ENCODE measurements at regions not wholly inside any gene's neighbourhood (a gene's known extent, or its start where the extent isn't known, plus 50 kb on each side); places are given as distances from the start of the nearest gene placed in this dataset.

DNA sequence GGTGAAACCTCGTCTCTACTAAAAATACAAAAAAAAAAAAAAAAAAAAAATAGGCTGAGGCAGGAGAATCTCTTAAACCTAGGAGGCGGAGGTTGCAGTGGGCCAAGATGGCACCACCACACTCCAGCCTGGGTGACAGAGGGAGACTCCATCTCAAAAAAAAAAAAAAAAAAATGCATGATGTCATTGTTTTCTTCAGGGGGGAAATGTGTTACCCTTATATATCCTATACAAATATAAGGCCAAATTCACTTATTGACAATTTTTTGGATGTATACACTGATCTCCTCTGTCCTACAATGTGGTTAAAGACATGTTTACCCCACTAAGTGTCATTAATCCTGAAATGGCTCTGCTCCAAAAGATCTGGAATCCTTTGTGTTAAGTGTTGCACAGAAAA lies 73.1 kb downstream of the TPBG start:
- no peaks in the 10 kb centered on the region for H3K9me3 ChIP-seq (ENCODE audit: insufficient read depth, low read depth, low read length)
- H3K27ac ChIP-seq (ENCODE audit: low read depth, low read length), result no peak overlapping the region
- H3K9me3 Mint-ChIP-seq (ENCODE audit: unreplicated experiment), result no peaks in the 10 kb centered on the region
- no peak overlapping the region for H3K4me3 ChIP-seq (ENCODE audit: insufficient read depth, low read depth, low read length)
- no peaks in the 10 kb centered on the region for H3K4me1 Mint-ChIP-seq (ENCODE audit: low read depth, unreplicated experiment)
- no peak overlapping the region for H3K4me3 Mint-ChIP-seq (ENCODE audit: unreplicated experiment)
- no peak overlapping the region for H2AFZ ChIP-seq (ENCODE audit: low read depth, low read length)
- no peaks in the 10 kb centered on the region for H3K36me3 ChIP-seq (ENCODE audit: insufficient read depth, low read length)
- H3K27me3 Mint-ChIP-seq (ENCODE audit: low read depth, unreplicated experiment), result peaks cover 4% of the 10 kb centered on the region
- H3K36me3 Mint-ChIP-seq (ENCODE audit: low read depth, unreplicated experiment), result no peaks in the 10 kb centered on the region
- H3K4me1 ChIP-seq (ENCODE audit: insufficient read depth, low read length), result no peaks in the 10 kb centered on the region
- DNase-seq (ENCODE audit: low read depth), result no peak
- H3K4me2 ChIP-seq (ENCODE audit: low read length), result no peak overlapping the region
- H3K27me3 ChIP-seq (ENCODE audit: insufficient read depth, low read length), result no peaks in the 10 kb centered on the region
- TF ChIP-seq, protein P1, sequence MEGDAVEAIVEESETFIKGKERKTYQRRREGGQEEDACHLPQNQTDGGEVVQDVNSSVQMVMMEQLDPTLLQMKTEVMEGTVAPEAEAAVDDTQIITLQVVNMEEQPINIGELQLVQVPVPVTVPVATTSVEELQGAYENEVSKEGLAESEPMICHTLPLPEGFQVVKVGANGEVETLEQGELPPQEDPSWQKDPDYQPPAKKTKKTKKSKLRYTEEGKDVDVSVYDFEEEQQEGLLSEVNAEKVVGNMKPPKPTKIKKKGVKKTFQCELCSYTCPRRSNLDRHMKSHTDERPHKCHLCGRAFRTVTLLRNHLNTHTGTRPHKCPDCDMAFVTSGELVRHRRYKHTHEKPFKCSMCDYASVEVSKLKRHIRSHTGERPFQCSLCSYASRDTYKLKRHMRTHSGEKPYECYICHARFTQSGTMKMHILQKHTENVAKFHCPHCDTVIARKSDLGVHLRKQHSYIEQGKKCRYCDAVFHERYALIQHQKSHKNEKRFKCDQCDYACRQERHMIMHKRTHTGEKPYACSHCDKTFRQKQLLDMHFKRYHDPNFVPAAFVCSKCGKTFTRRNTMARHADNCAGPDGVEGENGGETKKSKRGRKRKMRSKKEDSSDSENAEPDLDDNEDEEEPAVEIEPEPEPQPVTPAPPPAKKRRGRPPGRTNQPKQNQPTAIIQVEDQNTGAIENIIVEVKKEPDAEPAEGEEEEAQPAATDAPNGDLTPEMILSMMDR (IDR thresholded peaks at IDR 0.05; ENCODE audit: insufficient read depth, low read depth, low read length), result no peak
- no peak for TF ChIP-seq EZH2 (IDR thresholded peaks at IDR 0.05; ENCODE audit: insufficient read depth, low read length)
- no peak overlapping the region for H3K27ac Mint-ChIP-seq (ENCODE audit: unreplicated experiment)
- no peak overlapping the region for H3K9ac ChIP-seq (ENCODE audit: low read length)
- no peaks in the 10 kb centered on the region for H3K79me2 ChIP-seq (ENCODE audit: insufficient read depth, low read length)
- FAIRE-seq, result no peak
- no peaks in the 10 kb centered on the region for H4K20me1 ChIP-seq (ENCODE audit: insufficient read depth, low read length)

DNA sequence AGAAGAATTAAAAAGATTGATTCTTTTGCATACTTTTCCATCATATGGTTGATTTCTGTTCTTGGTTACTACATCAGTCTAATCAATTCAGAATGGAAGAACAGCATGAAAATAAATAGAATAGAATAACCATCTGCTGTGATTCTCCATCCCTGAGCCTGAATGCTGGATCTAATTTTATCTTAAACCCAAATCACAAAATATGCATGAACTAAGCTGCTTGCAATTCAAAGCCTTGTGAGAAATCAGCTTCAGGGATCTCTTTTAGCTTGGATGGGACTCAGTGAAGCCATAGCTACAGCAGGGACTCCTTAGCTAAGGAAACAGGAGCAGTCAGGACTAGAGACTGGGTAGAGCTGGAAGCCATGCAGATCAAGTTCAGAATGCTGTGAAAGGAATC lies 74.1 kb downstream of the TPBG start:
- H3K9me3 ChIP-seq (ENCODE audit: insufficient read depth, low read depth, low read length), result no peaks in the 10 kb centered on the region
- no peak overlapping the region for H3K9ac ChIP-seq (ENCODE audit: low read length)
- no peaks in the 10 kb centered on the region for H3K79me2 ChIP-seq (ENCODE audit: insufficient read depth, low read length)
- no peaks in the 10 kb centered on the region for H4K20me1 ChIP-seq (ENCODE audit: insufficient read depth, low read length)
- H3K27me3 ChIP-seq (ENCODE audit: insufficient read depth, low read length), result no peaks in the 10 kb centered on the region
- no peaks in the 10 kb centered on the region for H3K36me3 Mint-ChIP-seq (ENCODE audit: low read depth, unreplicated experiment)
- H3K4me1 ChIP-seq (ENCODE audit: insufficient read depth, low read length), result no peaks in the 10 kb centered on the region
- H2AFZ ChIP-seq (ENCODE audit: low read depth, low read length), result no peak overlapping the region
- no peaks in the 10 kb centered on the region for H3K36me3 ChIP-seq (ENCODE audit: insufficient read depth, low read length)
- H3K4me3 ChIP-seq (ENCODE audit: insufficient read depth, low read depth, low read length), result no peak overlapping the region
- H3K27ac ChIP-seq (ENCODE audit: low read depth, low read length), result no peak overlapping the region
- H3K27ac Mint-ChIP-seq (ENCODE audit: unreplicated experiment), result no peak overlapping the region
- TF ChIP-seq, protein P1 (IDR thresholded peaks at IDR 0.05; ENCODE audit: insufficient read depth, low read depth, low read length), result no peak
- TF ChIP-seq EZH2 (IDR thresholded peaks at IDR 0.05; ENCODE audit: insufficient read depth, low read length), result no peak
- no peak overlapping the region for H3K4me2 ChIP-seq (ENCODE audit: low read length)
- no peak for FAIRE-seq
- H3K4me1 Mint-ChIP-seq (ENCODE audit: low read depth, unreplicated experiment), result no peaks in the 10 kb centered on the region
- peaks cover 4% of the 10 kb centered on the region for H3K27me3 Mint-ChIP-seq (ENCODE audit: low read depth, unreplicated experiment)
- H3K9me3 Mint-ChIP-seq (ENCODE audit: unreplicated experiment), result no peaks in the 10 kb centered on the region
- H3K4me3 Mint-ChIP-seq (ENCODE audit: unreplicated experiment), result no peak overlapping the region
- DNase-seq (ENCODE audit: low read depth), result no peak

DNA sequence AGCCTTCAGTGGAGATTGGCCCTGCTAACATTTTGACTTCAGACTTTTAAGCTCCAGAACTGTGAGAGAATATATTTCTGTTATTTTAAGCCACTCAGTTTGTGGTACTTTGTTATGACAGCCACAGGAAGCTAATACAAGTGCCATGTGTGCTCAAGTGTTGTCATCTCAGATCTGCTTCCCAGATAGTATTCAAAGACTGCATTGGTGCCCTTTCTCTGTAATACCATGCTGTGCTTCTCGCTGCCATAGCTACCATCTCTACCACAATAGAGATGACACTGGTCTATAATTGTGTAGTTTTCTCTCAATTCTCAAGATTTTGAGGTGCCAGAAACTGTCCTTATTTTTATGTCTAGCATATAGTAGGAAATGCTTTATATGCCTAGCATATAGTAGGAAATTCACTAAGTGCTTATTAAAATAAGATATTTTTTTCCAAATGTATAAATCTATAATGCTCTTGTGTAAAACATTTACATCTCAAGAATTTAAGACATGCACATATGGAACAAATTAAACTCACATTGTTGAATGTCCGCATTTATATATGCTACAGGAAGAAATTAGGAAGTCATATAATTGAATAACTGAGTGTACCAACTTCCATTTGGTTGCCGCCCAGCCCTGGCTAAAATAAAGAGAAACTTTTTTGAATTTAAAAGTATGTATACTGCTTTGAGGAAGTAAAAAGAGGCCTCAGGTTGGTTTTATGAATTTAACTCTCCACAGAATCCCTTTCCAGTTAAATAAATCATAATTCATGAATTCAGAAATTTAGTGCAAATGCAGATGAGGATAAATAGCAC lies 77.6 kb downstream of the TPBG start:
- Histone ChIP-seq H3K4me1 (ENCODE audit: insufficient read depth, low read length) (no peaks in the 10 kb centered on the region), H3K27me3 (ENCODE audit: insufficient read depth, low read length) (no peaks in the 10 kb centered on the region), H3K27ac (ENCODE audit: low read depth, low read length) (no peak overlapping the region), H3K9me3 (ENCODE audit: insufficient read depth, low read depth, low read length) (no peaks in the 10 kb centered on the region), H3K79me2 (ENCODE audit: insufficient read depth, low read length) (no peaks in the 10 kb centered on the region), H3K9ac (ENCODE audit: low read length) (no peak overlapping the region), H4K20me1 (ENCODE audit: insufficient read depth, low read length) (no peaks in the 10 kb centered on the region), H3K4me3 (ENCODE audit: insufficient read depth, low read depth, low read length) (no peak overlapping the region), H2AFZ (ENCODE audit: low read depth, low read length) (no peak overlapping the region), H3K4me2 (ENCODE audit: low read length) (no peak overlapping the region), H3K36me3 (ENCODE audit: insufficient read depth, low read length) (no peaks in the 10 kb centered on the region)
- TF ChIP-seq, protein P1 (IDR thresholded peaks at IDR 0.05; ENCODE audit: insufficient read depth, low read depth, low read length), result no peak
- TF ChIP-seq EZH2 (IDR thresholded peaks at IDR 0.05; ENCODE audit: insufficient read depth, low read length), result no peak
- Mint-ChIP-seq H3K27ac (ENCODE audit: unreplicated experiment) (no peak overlapping the region), H3K27me3 (ENCODE audit: low read depth, unreplicated experiment) (peaks cover 4% of the 10 kb centered on the region), H3K4me3 (ENCODE audit: unreplicated experiment) (no peak overlapping the region), H3K4me1 (ENCODE audit: low read depth, unreplicated experiment) (no peaks in the 10 kb centered on the region), H3K36me3 (ENCODE audit: low read depth, unreplicated experiment) (no peaks in the 10 kb centered on the region), H3K9me3 (ENCODE audit: unreplicated experiment) (no peaks in the 10 kb centered on the region)
- FAIRE-seq (no peak), DNase-seq (ENCODE audit: low read depth) (no peak)
